A549 (cell line): ENCODE measurements at regions not wholly inside any gene's neighbourhood (a gene's known extent, or its start where the extent isn't known, plus 50 kb on each side); places are given as distances from the start of the nearest gene placed in this dataset.
A peak's percentile ranks its signal among the peaks of the same experiment; 100 is the strongest.

ENCODE experiments used
- ATAC-seq, 2 experiments: fragments of 200-7000 bp in 1 of 2; fragments of >200 bp in 1 of 2; cut with Nextera tagmentation in 1 of 2; cut with Tn5 transposase in 1 of 2; 3 replicates each; pipeline versions ENCODE4 v1.8.0 to v1.9.1; 2018 to 2020; ENCODE audit warnings: mild to moderate bottlenecking in 1 of 2, moderate library complexity in 1 of 2
- CTCF ChIA-PET: fragments of 300-600 bp; sonication (Branson Sonifier 250); formaldehyde crosslinking; extraction: SDS; loops from one replicate; lab custom pipeline; 2021; ENCODE audit warnings: antibody characterized with exemption, inconsistent platforms; lab: Yijun Ruan, JAX
- POLR2A ChIA-PET: fragments of 350-600 bp; formaldehyde crosslinking; extraction: SDS; loops from one replicate; lab custom pipeline; 2021; ENCODE audit warnings: antibody characterized with exemption, inconsistent platforms; lab: Yijun Ruan, JAX
- DNase-seq, 2 experiments: peaks; one replicate each; pipeline versions ENCODE4 v3.0.0 to v3.0.0-alpha.2; 2011 to 2016; ENCODE audit warnings: low read depth in 1 of 2, low spot score in 1 of 2
- FAIRE-seq: peaks from 2 replicates; lab custom pipeline; 2011; peaks lifted over from hg19 to GRCh38; lab: Jason Lieb, UNC
- H3K27ac ChIP-seq, 2 experiments: fragments of >200 bp; sonication (Bioruptor Twin); formaldehyde crosslinking; 3 replicates each; pipeline ENCODE4 v1.5.1; 2016 to 2017
- H3K4me1 ChIP-seq: fragments of >200 bp; sonication (Bioruptor Twin); formaldehyde crosslinking; 3 replicates; pipeline ENCODE4 v1.6.1; 2016
- H3K4me2 ChIP-seq: fragments of >200 bp; sonication (Bioruptor Twin); formaldehyde crosslinking; 3 replicates; pipeline ENCODE4 v1.6.1; 2016
- H3K4me3 ChIP-seq: fragments of >200 bp; sonication (Bioruptor Twin); formaldehyde crosslinking; 3 replicates; pipeline ENCODE4 v1.5.1; 2016
- H3K9me3 ChIP-seq: fragments of >200 bp; sonication (Bioruptor Twin); formaldehyde crosslinking; 3 replicates; pipeline ENCODE4 v1.6.1; 2016
- CHD2 ChIP-seq: fragments of 150-350 bp; IDR thresholded peaks from 2 replicates; pipeline ENCODE4 v1.6.1; 2014; ENCODE audit warnings: low read length; ENCODE audit not compliant: partially characterized antibody
- FOSB ChIP-seq: fragments of 250-450 bp; sonication (Bioruptor Pico); IDR thresholded peaks from 2 replicates; pipeline ENCODE4 v1.5.0; 2020; ENCODE audit warnings: mild to moderate bottlenecking, moderate library complexity
- FOSL2 ChIP-seq, 2 experiments: fragments of 450-650 bp in 1 of 2; fragments of >200 bp in 1 of 2; sonication (Bioruptor Twin) in 1 of 2; formaldehyde crosslinking; IDR thresholded peaks; 2 replicates each; pipeline versions ENCODE4 v1.5.0 to v1.6.1; 2016 to 2020; ENCODE audit warnings: mild to moderate bottlenecking in 1 of 2, moderate library complexity in 1 of 2
- HOXA7 ChIP-seq: fragments of 250-450 bp; sonication (Bioruptor Pico); IDR thresholded peaks from 2 replicates; pipeline ENCODE4 v1.5.0; 2020; ENCODE audit warnings: mild to moderate bottlenecking, moderate library complexity
- JUN ChIP-seq, 2 experiments: fragments of >200 bp; sonication (Bioruptor Twin); formaldehyde crosslinking; IDR thresholded peaks; 2 replicates in 1 of 2; 3 replicates in 1 of 2; pipeline ENCODE4 v1.6.1; 2016 to 2017
- JUNB ChIP-seq: fragments of >200 bp; sonication (Bioruptor Twin); formaldehyde crosslinking; IDR thresholded peaks from 2 replicates; pipeline ENCODE4 v1.6.1; 2016
- KDM1A ChIP-seq: fragments of 200-600 bp; sonication (generic); IDR thresholded peaks from 2 replicates; pipeline ENCODE4 v1.6.1; 2016; ENCODE audit warnings: low read depth, mild to moderate bottlenecking
- KDM5A ChIP-seq: fragments of 200-600 bp; sonication (generic); IDR thresholded peaks from 2 replicates; pipeline ENCODE4 v1.6.1; 2016; ENCODE audit warnings: antibody characterized with exemption, mild to moderate bottlenecking
- POLR2A ChIP-seq: IDR thresholded peaks from 2 replicates; pipeline ENCODE4 v1.6.1; 2012; ENCODE audit warnings: mild to moderate bottlenecking, low read length
- RAD21 ChIP-seq, 2 experiments: fragments of >200 bp in 1 of 2; sonication (Bioruptor Twin) in 1 of 2; formaldehyde crosslinking in 1 of 2; IDR thresholded peaks in 1 of 2; conservative IDR thresholded peaks in 1 of 2; 2 replicates in 1 of 2; 3 replicates in 1 of 2; pipeline ENCODE4 v1.6.1; 2012 to 2018; ENCODE audit warnings: inconsistent platforms in 1 of 2
- RNF2 ChIP-seq: fragments of 200-600 bp; sonication (generic); IDR thresholded peaks from 2 replicates; pipeline ENCODE4 v1.6.1; 2016; ENCODE audit warnings: low read depth, mild to moderate bottlenecking, antibody characterized with exemption, moderate library complexity, borderline replicate concordance
- ZC3H11A ChIP-seq: fragments of 450-650 bp; IDR thresholded peaks from 2 replicates; pipeline ENCODE4 v1.6.1; 2014; ENCODE audit warnings: antibody characterized with exemption, mild to moderate bottlenecking
- WGBS: methylation state at CpG from one replicate; pipeline ENCODE4 v1.1.6; 2017; ENCODE audit errors: missing lambda C conversion rate; 5-methylcytosine and 5-hydroxymethylcytosine counted together
- TF ChIP-seq, protein P1 (sequence below): IDR thresholded peaks from 2 replicates; pipeline ENCODE4 v1.6.1; 2012
- TF ChIP-seq, protein P2 (sequence below): IDR thresholded peaks from 2 replicates; pipeline ENCODE4 v1.6.1; 2012
- TF ChIP-seq, protein P3 (sequence below): IDR thresholded peaks from 2 replicates; pipeline ENCODE4 v1.6.1; 2012; ENCODE audit warnings: low read depth, borderline replicate concordance
- TF ChIP-seq, protein P4 (sequence below): fragments of 200-600 bp; sonication (generic); IDR thresholded peaks from 2 replicates; pipeline ENCODE4 v1.6.1; 2016; ENCODE audit warnings: antibody characterized with exemption, mild to moderate bottlenecking, moderate library complexity

DNA sequence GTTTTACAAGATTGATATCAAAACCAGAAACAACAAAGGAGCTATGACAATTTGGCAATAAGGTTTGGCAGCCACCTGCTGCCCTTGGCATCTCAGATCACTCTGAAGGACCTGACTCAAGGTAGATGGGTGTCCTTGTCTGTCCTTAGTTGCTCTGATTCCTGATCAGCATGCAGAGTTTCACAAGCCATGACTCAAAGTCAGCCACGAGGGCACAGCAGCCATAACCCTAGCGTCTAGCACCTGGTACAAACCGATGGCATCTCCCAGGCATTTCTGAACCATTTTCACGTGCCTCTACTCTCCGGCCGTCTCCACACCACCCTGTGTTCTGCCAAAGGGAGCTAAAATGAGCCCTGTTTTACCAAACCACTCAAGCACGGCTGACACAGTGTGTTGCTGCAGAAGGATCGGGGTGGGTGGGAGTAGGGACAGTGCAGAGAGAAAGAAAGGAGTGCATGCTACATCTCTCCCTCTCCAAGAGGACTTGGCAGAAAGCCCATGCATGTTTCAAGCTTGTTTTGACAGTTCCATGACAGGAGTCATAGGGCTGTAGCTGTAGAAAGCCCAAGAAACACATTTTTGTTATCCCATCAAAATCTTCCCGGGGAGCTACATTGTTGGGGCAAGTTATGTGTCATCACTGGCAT, 297.3 kb downstream of the ABCC12 start:
- no peak for FAIRE-seq

DNA sequence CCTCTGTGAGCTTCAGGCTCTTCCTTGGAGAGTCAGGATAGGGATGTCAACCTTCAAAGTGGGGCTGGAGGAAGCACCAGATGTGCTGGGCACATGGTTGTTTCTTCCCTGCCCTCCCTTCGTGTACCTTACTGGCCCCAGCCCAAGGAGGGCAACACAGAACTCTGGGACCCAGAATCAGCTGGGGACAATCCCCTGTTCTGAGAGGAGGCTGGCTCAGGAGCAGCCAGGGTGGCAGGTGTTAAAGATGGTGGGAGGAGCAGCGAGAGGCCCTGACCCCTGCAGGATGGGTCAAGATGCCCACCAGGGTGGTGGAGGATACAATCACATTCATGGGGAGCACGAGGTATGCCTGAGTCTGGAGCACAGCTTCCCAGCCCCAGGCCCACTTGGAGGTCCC, 300.4 kb downstream of the ABCC12 start:
- DNase-seq (no peak), FAIRE-seq (no peak), ATAC-seq (no peak)
- Histone ChIP-seq H3K4me1 (no peaks in the 10 kb centered on the region), H3K27ac (no peak overlapping the region), H3K9me3 (no peaks in the 10 kb centered on the region), H3K4me2 (no peak overlapping the region), H3K4me3 (no peak overlapping the region)
- TF ChIP-seq KDM1A = no peak
- TF ChIP-seq, protein P1, sequence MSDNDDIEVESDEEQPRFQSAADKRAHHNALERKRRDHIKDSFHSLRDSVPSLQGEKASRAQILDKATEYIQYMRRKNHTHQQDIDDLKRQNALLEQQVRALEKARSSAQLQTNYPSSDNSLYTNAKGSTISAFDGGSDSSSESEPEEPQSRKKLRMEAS = no peak
- TF ChIP-seq CHD2 = no peak
- no peak for TF ChIP-seq HOXA7 (CRISPR knock-in tag)
- TF ChIP-seq, protein P2, sequence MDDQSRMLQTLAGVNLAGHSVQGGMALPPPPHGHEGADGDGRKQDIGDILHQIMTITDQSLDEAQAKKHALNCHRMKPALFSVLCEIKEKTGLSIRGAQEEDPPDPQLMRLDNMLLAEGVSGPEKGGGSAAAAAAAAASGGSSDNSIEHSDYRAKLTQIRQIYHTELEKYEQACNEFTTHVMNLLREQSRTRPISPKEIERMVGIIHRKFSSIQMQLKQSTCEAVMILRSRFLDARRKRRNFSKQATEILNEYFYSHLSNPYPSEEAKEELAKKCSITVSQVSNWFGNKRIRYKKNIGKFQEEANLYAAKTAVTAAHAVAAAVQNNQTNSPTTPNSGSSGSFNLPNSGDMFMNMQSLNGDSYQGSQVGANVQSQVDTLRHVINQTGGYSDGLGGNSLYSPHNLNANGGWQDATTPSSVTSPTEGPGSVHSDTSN = no peak
- no peak for TF ChIP-seq RNF2
- TF ChIP-seq ZC3H11A = no peak
- TF ChIP-seq, protein P3, sequence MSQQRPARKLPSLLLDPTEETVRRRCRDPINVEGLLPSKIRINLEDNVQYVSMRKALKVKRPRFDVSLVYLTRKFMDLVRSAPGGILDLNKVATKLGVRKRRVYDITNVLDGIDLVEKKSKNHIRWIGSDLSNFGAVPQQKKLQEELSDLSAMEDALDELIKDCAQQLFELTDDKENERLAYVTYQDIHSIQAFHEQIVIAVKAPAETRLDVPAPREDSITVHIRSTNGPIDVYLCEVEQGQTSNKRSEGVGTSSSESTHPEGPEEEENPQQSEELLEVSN = no peak
- TF ChIP-seq, protein P4, sequence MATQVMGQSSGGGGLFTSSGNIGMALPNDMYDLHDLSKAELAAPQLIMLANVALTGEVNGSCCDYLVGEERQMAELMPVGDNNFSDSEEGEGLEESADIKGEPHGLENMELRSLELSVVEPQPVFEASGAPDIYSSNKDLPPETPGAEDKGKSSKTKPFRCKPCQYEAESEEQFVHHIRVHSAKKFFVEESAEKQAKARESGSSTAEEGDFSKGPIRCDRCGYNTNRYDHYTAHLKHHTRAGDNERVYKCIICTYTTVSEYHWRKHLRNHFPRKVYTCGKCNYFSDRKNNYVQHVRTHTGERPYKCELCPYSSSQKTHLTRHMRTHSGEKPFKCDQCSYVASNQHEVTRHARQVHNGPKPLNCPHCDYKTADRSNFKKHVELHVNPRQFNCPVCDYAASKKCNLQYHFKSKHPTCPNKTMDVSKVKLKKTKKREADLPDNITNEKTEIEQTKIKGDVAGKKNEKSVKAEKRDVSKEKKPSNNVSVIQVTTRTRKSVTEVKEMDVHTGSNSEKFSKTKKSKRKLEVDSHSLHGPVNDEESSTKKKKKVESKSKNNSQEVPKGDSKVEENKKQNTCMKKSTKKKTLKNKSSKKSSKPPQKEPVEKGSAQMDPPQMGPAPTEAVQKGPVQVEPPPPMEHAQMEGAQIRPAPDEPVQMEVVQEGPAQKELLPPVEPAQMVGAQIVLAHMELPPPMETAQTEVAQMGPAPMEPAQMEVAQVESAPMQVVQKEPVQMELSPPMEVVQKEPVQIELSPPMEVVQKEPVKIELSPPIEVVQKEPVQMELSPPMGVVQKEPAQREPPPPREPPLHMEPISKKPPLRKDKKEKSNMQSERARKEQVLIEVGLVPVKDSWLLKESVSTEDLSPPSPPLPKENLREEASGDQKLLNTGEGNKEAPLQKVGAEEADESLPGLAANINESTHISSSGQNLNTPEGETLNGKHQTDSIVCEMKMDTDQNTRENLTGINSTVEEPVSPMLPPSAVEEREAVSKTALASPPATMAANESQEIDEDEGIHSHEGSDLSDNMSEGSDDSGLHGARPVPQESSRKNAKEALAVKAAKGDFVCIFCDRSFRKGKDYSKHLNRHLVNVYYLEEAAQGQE = no peak
- no peak for TF ChIP-seq FOSL2 (IDR thresholded peaks at IDR 0.05)
- no peak for TF ChIP-seq FOSL2 (CRISPR knock-in tag; IDR thresholded peaks at IDR 0.05)
- ChIA-PET POLR2A (no interaction called here), CTCF (no interaction called here)
- WGBS = 48% methylated on average over 3 of the region's 3 CpGs

More for the DNA sequence above, 297.3 kb downstream of the ABCC12 start:
- TF ChIP-seq KDM5A = no peak
- no peak for TF ChIP-seq JUNB
- TF ChIP-seq ZC3H11A = no peak
- TF ChIP-seq POLR2A = no peak
- no peak for TF ChIP-seq RAD21 (conservative IDR thresholded peaks at IDR 0.05 in 1 of 2, IDR thresholded peaks at IDR 0.05 in 1 of 2)
- no peak for TF ChIP-seq CHD2
- TF ChIP-seq FOSB (CRISPR knock-in tag) = no peak
- TF ChIP-seq, protein P1 = no peak
- TF ChIP-seq, protein P4 = no peak
- no peak for TF ChIP-seq JUN (IDR thresholded peaks at IDR 0.05)
- Histone ChIP-seq H3K27ac (no peak overlapping the region), H3K4me3 (no peak overlapping the region), H3K4me1 (no peaks in the 10 kb centered on the region), H3K9me3 (no peaks in the 10 kb centered on the region), H3K4me2 (no peak overlapping the region)
- peak in 1 of 2 experiments; percentile 22; a peak in 2 of 6 replicates for ATAC-seq
- ChIA-PET CTCF (interaction anchor here (1.1 to 1.8 kb wide), 2 partner anchors 8 to 16 kb away, joined by 4 to 5 read pairs; no protein-coding TSS in a partner anchor), POLR2A (no interaction called here)
- 42% methylated on average over 9 of the region's 9 CpGs for WGBS
- DNase-seq = no peak
